ENCODE measurements at regions not wholly inside any gene's neighbourhood (a gene's known extent, or its start where the extent isn't known, plus 50 kb on each side); places are given as distances from the start of the nearest gene placed in this dataset.

GRCh38 chr3:39000008-39000450 lies 51.7 kb downstream of the SCN11A start:
- Histone ChIP-seq H3K4me2 (ENCODE audit: low read depth, low read length) (no peak overlapping the region), H3K9me3 (ENCODE audit: low read length) (no peaks in the 10 kb centered on the region), H3K4me1 (ENCODE audit: insufficient read depth, low read length) (peaks cover under 1% of the 10 kb centered on the region; the same call in 1 of the 2 replicates), H3K27me3 (ENCODE audit: control insufficient read depth in 1 of 2, insufficient read depth in 2 of 2, low read length in 2 of 2) (peaks cover 0 to 7% of the 10 kb centered on the region in 2 experiments; a peak in 2 of 5 replicates), H2AFZ (ENCODE audit: low read length) (no peak overlapping the region), H3K27ac (ENCODE audit: extremely low read length, insufficient read depth, low read length) (no peak overlapping the region), H3K36me3 (replicated peaks in 1 of 2; ENCODE audit: control insufficient read depth in 1 of 2, insufficient read depth in 2 of 2, low read length in 2 of 2) (no peaks in the 10 kb centered on the region), H3K4me3 (replicated peaks in 1 of 3; ENCODE audit: insufficient read depth in 1 of 3, low read depth in 2 of 3, low read length in 3 of 3) (no peak overlapping the region), H3K9ac (ENCODE audit: insufficient read depth, low read depth, low read length) (no peak overlapping the region), H3K79me2 (ENCODE audit: insufficient read depth, low read length) (no peaks in the 10 kb centered on the region), H4K20me1 (ENCODE audit: insufficient read depth, low read length) (no peaks in the 10 kb centered on the region)
- CTCF ChIA-PET (ENCODE audit: low intra/inter-chr PET ratio, low total read pairs): interaction anchor here (1.4 to 2.7 kb wide), 4 partner anchors 30 to 353 kb away, joined by 3 to 13 read pairs (median 5); no protein-coding TSS in a partner anchor
- WGBS (ENCODE audit: low lambda C conversion rate): 0% methylated on average over 1 of the region's 1 CpG
- peak; percentile 60 for DNase-seq (ENCODE audit: low spot score)
- peak; percentile 96 for FAIRE-seq
- ATAC-seq: peak; percentile 82
- POLR2A ChIA-PET: no interaction called here
- in situ Hi-C loops (cut with HindIII; ENCODE audit: extremely low pct_ligation_motif_present, low pct_unique_long_range_greater_than_20kb) (no loop called here), intact Hi-C loops (cut with micrococcal nuclease; ENCODE audit: unreplicated experiment) (loop anchor here (2.0 to 10.0 kb wide), 3 partner anchors 31 to 353 kb away; no protein-coding TSS in a partner anchor)
- no TSS peak for BruUV-seq (replicated peaks)
- TF ChIP-seq MLX (CRISPR knock-in tag; IDR thresholded peaks at IDR 0.05) (no peak), KAT8 (CRISPR knock-in tag; IDR thresholded peaks at IDR 0.05) (no peak), MATR3 (CRISPR knock-in tag; IDR thresholded peaks at IDR 0.05) (no peak), ZNF143 (CRISPR knock-in tag; IDR thresholded peaks at IDR 0.05) (no peak), ZNF570 (CRISPR knock-in tag; IDR thresholded peaks at IDR 0.05; ENCODE audit: borderline replicate concordance) (no peak), ZSCAN25 (CRISPR knock-in tag; IDR thresholded peaks at IDR 0.05) (no peak), SMAD3 (CRISPR knock-in tag; IDR thresholded peaks at IDR 0.05) (no peak), ZNF510 (CRISPR knock-in tag; IDR thresholded peaks at IDR 0.05; ENCODE audit: low read depth) (no peak), ZNF839 (CRISPR knock-in tag; IDR thresholded peaks at IDR 0.05; ENCODE audit: borderline replicate concordance) (no peak), ZNF225 (CRISPR knock-in tag; IDR thresholded peaks at IDR 0.05) (no peak), MAFK (conservative IDR thresholded peaks at IDR 0.05 in 1 of 2, IDR thresholded peaks at IDR 0.05 in 1 of 2; ENCODE audit: low read length in 2 of 2) (0 out of 4 replicates have a peak, but pooled peaks of 1 of the 2 experiments have one; percentile 15), ZFP82 (CRISPR knock-in tag; IDR thresholded peaks at IDR 0.05; ENCODE audit: borderline replicate concordance) (no peak)
- TF ChIP-seq, protein P1, sequence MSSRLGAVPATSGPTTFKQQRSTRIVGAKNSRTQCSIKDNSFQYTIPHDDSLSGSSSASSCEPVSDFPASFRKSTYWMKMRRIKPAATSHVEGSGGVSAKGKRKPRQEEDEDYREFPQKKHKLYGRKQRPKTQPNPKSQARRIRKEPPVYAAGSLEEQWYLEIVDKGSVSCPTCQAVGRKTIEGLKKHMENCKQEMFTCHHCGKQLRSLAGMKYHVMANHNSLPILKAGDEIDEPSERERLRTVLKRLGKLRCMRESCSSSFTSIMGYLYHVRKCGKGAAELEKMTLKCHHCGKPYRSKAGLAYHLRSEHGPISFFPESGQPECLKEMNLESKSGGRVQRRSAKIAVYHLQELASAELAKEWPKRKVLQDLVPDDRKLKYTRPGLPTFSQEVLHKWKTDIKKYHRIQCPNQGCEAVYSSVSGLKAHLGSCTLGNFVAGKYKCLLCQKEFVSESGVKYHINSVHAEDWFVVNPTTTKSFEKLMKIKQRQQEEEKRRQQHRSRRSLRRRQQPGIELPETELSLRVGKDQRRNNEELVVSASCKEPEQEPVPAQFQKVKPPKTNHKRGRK (CRISPR knock-in tag; IDR thresholded peaks at IDR 0.05): no peak
- TF ChIP-seq, protein P2, sequence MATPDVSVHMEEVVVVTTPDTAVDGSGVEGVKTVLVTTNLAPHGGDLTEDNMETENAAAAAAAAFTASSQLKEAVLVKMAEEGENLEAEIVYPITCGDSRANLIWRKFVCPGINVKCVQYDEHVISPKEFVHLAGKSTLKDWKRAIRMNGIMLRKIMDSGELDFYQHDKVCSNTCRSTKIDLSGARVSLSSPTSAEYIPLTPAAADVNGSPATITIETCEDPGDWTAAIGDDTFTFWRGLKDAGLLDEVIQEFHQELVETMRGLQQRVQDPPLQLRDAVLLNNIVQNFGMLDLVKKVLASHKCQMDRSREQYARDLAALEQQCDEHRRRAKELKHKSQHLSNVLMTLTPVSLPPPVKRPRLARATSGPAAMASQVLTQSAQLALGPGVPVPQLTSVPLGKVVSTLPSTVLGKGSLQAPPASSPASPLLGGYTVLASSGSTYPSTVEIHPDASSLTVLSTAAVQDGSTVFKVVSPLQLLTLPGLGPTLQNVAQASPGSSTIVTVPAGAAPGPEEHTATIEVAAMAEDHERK (CRISPR knock-in tag; IDR thresholded peaks at IDR 0.05; ENCODE audit: low read depth): no peak
- TF ChIP-seq, protein P3, sequence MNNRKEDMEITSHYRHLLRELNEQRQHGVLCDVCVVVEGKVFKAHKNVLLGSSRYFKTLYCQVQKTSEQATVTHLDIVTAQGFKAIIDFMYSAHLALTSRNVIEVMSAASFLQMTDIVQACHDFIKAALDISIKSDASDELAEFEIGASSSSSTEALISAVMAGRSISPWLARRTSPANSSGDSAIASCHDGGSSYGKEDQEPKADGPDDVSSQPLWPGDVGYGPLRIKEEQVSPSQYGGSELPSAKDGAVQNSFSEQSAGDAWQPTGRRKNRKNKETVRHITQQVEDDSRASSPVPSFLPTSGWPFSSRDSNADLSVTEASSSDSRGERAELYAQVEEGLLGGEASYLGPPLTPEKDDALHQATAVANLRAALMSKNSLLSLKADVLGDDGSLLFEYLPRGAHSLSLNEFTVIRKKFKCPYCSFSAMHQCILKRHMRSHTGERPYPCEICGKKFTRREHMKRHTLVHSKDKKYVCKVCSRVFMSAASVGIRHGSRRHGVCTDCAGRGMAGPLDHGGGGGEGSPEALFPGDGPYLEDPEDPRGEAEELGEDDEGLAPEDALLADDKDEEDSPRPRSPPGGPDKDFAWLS (CRISPR knock-in tag; IDR thresholded peaks at IDR 0.05; ENCODE audit: borderline replicate concordance): no peak
- TF ChIP-seq, protein P4, sequence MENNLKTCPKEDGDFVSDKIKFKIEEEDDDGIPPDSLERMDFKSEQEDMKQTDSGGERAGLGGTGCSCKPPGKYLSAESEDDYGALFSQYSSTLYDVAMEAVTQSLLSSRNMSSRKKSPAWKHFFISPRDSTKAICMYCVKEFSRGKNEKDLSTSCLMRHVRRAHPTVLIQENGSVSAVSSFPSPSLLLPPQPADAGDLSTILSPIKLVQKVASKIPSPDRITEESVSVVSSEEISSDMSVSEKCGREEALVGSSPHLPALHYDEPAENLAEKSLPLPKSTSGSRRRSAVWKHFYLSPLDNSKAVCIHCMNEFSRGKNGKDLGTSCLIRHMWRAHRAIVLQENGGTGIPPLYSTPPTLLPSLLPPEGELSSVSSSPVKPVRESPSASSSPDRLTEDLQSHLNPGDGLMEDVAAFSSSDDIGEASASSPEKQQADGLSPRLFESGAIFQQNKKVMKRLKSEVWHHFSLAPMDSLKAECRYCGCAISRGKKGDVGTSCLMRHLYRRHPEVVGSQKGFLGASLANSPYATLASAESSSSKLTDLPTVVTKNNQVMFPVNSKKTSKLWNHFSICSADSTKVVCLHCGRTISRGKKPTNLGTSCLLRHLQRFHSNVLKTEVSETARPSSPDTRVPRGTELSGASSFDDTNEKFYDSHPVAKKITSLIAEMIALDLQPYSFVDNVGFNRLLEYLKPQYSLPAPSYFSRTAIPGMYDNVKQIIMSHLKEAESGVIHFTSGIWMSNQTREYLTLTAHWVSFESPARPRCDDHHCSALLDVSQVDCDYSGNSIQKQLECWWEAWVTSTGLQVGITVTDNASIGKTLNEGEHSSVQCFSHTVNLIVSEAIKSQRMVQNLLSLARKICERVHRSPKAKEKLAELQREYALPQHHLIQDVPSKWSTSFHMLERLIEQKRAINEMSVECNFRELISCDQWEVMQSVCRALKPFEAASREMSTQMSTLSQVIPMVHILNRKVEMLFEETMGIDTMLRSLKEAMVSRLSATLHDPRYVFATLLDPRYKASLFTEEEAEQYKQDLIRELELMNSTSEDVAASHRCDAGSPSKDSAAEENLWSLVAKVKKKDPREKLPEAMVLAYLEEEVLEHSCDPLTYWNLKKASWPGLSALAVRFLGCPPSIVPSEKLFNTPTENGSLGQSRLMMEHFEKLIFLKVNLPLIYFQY (CRISPR knock-in tag; IDR thresholded peaks at IDR 0.05; ENCODE audit: borderline replicate concordance): no peak
